SK-N-SH treated with all-trans-retinoic acid at 6 μM for 48 hours (cell line): ENCODE measurements at regions not wholly inside any gene's neighbourhood (a gene's known extent, or its start where the extent isn't known, plus 50 kb on each side); places are given as distances from the start of the nearest gene placed in this dataset.

Experiments
- ATAC-seq: fragments of 200-7000 bp; cut with Tn5 transposase; 3 replicates; pipeline ENCODE4 v1.9.1; 2020; ENCODE audit warnings: mild to moderate bottlenecking, moderate library complexity
- ARNTL ChIP-seq: fragments of 450-650 bp; formaldehyde crosslinking; IDR thresholded peaks from 2 replicates; pipeline ENCODE4 v1.5.0; 2020; ENCODE audit warnings: low read depth, mild to moderate bottlenecking, moderate library complexity, borderline replicate concordance
- BACH2 ChIP-seq: fragments of 250-450 bp; sonication (Bioruptor Pico); IDR thresholded peaks from 2 replicates; pipeline ENCODE4 v1.9.0; 2021; ENCODE audit warnings: mild to moderate bottlenecking, borderline replicate concordance
- CSDC2 ChIP-seq: fragments of 250-450 bp; sonication (Bioruptor Pico); IDR thresholded peaks from 2 replicates; pipeline ENCODE4 v1.5.0; 2020; ENCODE audit warnings: mild to moderate bottlenecking, moderate library complexity
- ESRRG ChIP-seq: fragments of 250-450 bp; sonication (Bioruptor Pico); IDR thresholded peaks from 2 replicates; pipeline ENCODE4 v1.6.1; 2021; ENCODE audit warnings: mild to moderate bottlenecking
- GLIS3 ChIP-seq: fragments of 250-450 bp; sonication (Bioruptor Pico); IDR thresholded peaks from 2 replicates; pipeline ENCODE4 v1.5.0; 2020; ENCODE audit warnings: mild to moderate bottlenecking, moderate library complexity
- ISL1 ChIP-seq: fragments of 250-450 bp; sonication (Bioruptor Pico); IDR thresholded peaks from 2 replicates; pipeline ENCODE4 v2.1.2; 2022; ENCODE audit warnings: mild to moderate bottlenecking, moderate library complexity
- OSR1 ChIP-seq: fragments of 250-450 bp; sonication (Bioruptor Pico); IDR thresholded peaks from 2 replicates; pipeline ENCODE4 v1.8.0; 2022; ENCODE audit warnings: moderate library complexity, mild to moderate bottlenecking, inconsistent platforms
- PPARA ChIP-seq: fragments of 250-450 bp; sonication (Bioruptor Pico); IDR thresholded peaks from 2 replicates; pipeline ENCODE4 v1.5.0; 2020; ENCODE audit warnings: mild to moderate bottlenecking, borderline replicate concordance
- RARB ChIP-seq: fragments of 250-450 bp; sonication (Bioruptor Pico); IDR thresholded peaks from 2 replicates; pipeline ENCODE4 v1.8.0; 2021; ENCODE audit warnings: mild to moderate bottlenecking, moderate library complexity
- SNAI2 ChIP-seq: fragments of 250-450 bp; sonication (Bioruptor Pico); IDR thresholded peaks from 2 replicates; pipeline ENCODE4 v1.5.0; 2020; ENCODE audit warnings: mild to moderate bottlenecking, moderate library complexity
- TCF4 ChIP-seq: fragments of 250-450 bp; sonication (Bioruptor Pico); IDR thresholded peaks from 2 replicates; pipeline ENCODE4 v1.8.0; 2021; ENCODE audit warnings: mild to moderate bottlenecking, moderate library complexity, borderline replicate concordance
- TOX ChIP-seq: fragments of 250-450 bp; sonication (Bioruptor Pico); IDR thresholded peaks from 2 replicates; pipeline ENCODE4 v1.8.0; 2021; ENCODE audit warnings: mild to moderate bottlenecking, moderate library complexity, borderline replicate concordance
- ZC3H10 ChIP-seq: fragments of 250-450 bp; sonication (Bioruptor Pico); IDR thresholded peaks from 2 replicates; pipeline ENCODE4 v1.5.1; 2021; ENCODE audit warnings: mild to moderate bottlenecking, moderate library complexity
- ZFP30 ChIP-seq: fragments of 450-650 bp; formaldehyde crosslinking; IDR thresholded peaks from 2 replicates; pipeline ENCODE4 v1.5.0; 2022; ENCODE audit warnings: mild to moderate bottlenecking, moderate library complexity
- ZNF565 ChIP-seq: fragments of 450-650 bp; formaldehyde crosslinking; conservative IDR thresholded peaks from 2 replicates; pipeline ENCODE4 v1.5.0; 2020; ENCODE audit warnings: low read depth, mild to moderate bottlenecking, moderate library complexity
- ZNF70 ChIP-seq: fragments of 450-650 bp; formaldehyde crosslinking; IDR thresholded peaks from 2 replicates; pipeline ENCODE4 v1.5.0; 2020; ENCODE audit warnings: mild to moderate bottlenecking, moderate library complexity
- ZNF8 ChIP-seq: fragments of 450-650 bp; formaldehyde crosslinking; IDR thresholded peaks from 2 replicates; pipeline ENCODE4 v1.5.0; 2020; ENCODE audit warnings: mild to moderate bottlenecking, moderate library complexity
- TF ChIP-seq, protein P1 (sequence below): fragments of 250-450 bp; sonication (Bioruptor Pico); IDR thresholded peaks from 2 replicates; pipeline ENCODE4 v1.5.0; 2020; ENCODE audit warnings: mild to moderate bottlenecking, moderate library complexity
- TF ChIP-seq, protein P2 (sequence below): fragments of 250-450 bp; sonication (Bioruptor Pico); IDR thresholded peaks from 2 replicates; pipeline ENCODE4 v1.5.1; 2021; ENCODE audit warnings: mild to moderate bottlenecking, moderate library complexity
- TF ChIP-seq, protein P3 (sequence below): fragments of 250-450 bp; sonication (Bioruptor Pico); IDR thresholded peaks from 2 replicates; pipeline ENCODE4 v1.5.1; 2020; ENCODE audit warnings: low read depth, mild to moderate bottlenecking, moderate library complexity
- TF ChIP-seq, protein P4 (sequence below): fragments of 250-450 bp; sonication (Bioruptor Pico); IDR thresholded peaks from 2 replicates; pipeline ENCODE4 v1.8.0; 2020; ENCODE audit warnings: mild to moderate bottlenecking, moderate library complexity, borderline replicate concordance
- TF ChIP-seq, protein P5 (sequence below): fragments of 250-450 bp; sonication (Bioruptor Pico); IDR thresholded peaks from 2 replicates; pipeline ENCODE4 v1.8.0; 2021; ENCODE audit warnings: low read depth, mild to moderate bottlenecking, moderate library complexity, borderline replicate concordance

DNA sequence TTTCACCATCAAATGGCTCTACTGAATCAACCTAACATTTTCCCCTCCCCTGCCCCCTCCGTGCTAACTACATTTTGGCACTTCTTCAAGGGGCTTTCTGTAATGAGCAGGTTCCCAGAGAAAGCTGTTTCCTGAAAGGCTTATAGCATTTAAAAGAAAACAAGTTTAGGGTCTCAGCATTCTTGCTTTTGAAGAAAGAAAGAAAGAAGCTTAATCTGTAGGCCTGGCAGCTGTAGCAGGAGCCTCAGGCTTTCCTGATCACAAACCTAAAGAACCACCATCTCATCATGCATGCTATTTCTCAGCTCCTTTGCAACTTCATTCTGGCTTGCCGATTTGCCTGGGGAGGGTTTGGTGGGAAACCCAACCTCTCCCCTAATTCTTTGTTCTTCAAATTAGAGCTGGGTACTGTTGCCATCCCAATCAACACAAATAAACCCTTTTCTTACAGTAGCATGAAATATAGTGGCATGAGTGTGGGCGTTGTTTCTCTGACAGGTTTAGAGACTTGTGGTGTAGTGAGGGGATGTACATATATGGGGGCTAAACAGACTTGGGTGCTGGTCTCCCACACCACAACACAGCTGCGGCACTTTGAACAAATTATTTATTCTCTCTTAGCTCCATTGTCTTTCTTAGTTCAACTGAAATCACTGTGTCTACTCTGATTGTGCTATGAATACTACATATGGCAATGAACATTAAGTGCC is 160.5 kb upstream of the TNC start:
- ATAC-seq = no peak
- TF ChIP-seq GLIS3 (no peak), ARNTL (no peak), ISL1 (no peak)
- TF ChIP-seq, protein P1, sequence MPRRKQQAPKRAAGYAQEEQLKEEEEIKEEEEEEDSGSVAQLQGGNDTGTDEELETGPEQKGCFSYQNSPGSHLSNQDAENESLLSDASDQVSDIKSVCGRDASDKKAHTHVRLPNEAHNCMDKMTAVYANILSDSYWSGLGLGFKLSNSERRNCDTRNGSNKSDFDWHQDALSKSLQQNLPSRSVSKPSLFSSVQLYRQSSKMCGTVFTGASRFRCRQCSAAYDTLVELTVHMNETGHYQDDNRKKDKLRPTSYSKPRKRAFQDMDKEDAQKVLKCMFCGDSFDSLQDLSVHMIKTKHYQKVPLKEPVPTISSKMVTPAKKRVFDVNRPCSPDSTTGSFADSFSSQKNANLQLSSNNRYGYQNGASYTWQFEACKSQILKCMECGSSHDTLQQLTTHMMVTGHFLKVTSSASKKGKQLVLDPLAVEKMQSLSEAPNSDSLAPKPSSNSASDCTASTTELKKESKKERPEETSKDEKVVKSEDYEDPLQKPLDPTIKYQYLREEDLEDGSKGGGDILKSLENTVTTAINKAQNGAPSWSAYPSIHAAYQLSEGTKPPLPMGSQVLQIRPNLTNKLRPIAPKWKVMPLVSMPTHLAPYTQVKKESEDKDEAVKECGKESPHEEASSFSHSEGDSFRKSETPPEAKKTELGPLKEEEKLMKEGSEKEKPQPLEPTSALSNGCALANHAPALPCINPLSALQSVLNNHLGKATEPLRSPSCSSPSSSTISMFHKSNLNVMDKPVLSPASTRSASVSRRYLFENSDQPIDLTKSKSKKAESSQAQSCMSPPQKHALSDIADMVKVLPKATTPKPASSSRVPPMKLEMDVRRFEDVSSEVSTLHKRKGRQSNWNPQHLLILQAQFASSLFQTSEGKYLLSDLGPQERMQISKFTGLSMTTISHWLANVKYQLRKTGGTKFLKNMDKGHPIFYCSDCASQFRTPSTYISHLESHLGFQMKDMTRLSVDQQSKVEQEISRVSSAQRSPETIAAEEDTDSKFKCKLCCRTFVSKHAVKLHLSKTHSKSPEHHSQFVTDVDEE = no peak

DNA sequence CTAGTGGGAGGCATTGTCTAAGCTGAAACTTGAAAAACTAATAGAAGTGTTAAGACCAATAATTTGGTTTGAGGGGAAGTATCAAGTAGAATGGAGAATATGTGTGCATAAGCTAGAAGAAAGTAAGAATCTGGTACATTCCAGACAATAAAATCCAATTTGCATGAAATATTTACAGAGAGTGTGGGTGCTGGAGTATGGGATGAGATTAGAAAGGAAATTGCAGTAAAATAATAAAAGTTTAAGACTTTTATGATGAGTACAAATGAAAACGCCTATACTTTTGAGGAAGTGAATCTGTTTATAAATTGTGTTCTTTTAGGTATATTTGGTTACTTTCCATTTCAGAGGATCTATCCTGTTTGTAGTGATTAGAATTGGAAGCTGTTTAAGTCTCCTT is 165.4 kb upstream of the TNC start:
- ATAC-seq = no peak
- TF ChIP-seq ZNF70 (CRISPR knock-in tag) (no peak), TCF4 (CRISPR knock-in tag) (no peak), ZNF565 (no peak), ESRRG (no peak), ZNF8 (no peak), TOX (CRISPR knock-in tag) (no peak)
- TF ChIP-seq, protein P2, sequence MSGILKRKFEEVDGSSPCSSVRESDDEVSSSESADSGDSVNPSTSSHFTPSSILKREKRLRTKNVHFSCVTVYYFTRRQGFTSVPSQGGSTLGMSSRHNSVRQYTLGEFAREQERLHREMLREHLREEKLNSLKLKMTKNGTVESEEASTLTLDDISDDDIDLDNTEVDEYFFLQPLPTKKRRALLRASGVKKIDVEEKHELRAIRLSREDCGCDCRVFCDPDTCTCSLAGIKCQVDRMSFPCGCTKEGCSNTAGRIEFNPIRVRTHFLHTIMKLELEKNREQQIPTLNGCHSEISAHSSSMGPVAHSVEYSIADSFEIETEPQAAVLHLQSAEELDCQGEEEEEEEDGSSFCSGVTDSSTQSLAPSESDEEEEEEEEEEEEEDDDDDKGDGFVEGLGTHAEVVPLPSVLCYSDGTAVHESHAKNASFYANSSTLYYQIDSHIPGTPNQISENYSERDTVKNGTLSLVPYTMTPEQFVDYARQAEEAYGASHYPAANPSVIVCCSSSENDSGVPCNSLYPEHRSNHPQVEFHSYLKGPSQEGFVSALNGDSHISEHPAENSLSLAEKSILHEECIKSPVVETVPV (CRISPR knock-in tag) = no peak
- TF ChIP-seq, protein P3, sequence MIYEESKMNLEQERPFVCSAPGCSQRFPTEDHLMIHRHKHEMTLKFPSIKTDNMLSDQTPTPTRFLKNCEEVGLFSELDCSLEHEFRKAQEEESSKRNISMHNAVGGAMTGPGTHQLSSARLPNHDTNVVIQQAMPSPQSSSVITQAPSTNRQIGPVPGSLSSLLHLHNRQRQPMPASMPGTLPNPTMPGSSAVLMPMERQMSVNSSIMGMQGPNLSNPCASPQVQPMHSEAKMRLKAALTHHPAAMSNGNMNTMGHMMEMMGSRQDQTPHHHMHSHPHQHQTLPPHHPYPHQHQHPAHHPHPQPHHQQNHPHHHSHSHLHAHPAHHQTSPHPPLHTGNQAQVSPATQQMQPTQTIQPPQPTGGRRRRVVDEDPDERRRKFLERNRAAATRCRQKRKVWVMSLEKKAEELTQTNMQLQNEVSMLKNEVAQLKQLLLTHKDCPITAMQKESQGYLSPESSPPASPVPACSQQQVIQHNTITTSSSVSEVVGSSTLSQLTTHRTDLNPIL (CRISPR knock-in tag) = no peak

DNA sequence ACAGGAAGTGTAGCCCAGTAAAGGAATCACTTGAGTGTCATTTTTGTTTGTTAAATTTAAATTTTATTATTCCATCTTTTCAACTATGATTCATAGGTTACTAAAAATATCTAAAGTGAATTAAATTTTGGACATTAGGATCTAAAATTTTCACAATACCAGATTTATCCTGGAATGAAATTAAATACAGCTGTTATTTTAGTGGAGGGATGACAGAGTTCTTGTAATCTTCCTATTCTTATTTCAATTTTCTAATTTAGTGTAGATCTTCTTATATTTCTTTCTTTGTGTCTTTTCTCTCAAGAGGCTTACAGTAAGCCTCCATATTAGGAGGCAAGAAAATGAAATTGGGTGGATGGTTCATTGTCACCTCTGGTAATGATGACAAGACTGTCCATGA is 167.9 kb upstream of the TNC start:
- TF ChIP-seq ZFP30 (CRISPR knock-in tag) (no peak), TOX (CRISPR knock-in tag) (no peak), ZNF8 (no peak), RARB (CRISPR knock-in tag) (no peak), GLIS3 (no peak), ESRRG (no peak), OSR1 (CRISPR knock-in tag) (no peak), ISL1 (no peak), BACH2 (no peak), TCF4 (CRISPR knock-in tag) (no peak), CSDC2 (CRISPR knock-in tag) (no peak), ARNTL (no peak), ZC3H10 (CRISPR knock-in tag) (no peak), SNAI2 (CRISPR knock-in tag) (no peak), ZNF70 (CRISPR knock-in tag) (no peak), PPARA (CRISPR knock-in tag) (no peak)
- TF ChIP-seq, protein P1 = no peak
- TF ChIP-seq, protein P4, sequence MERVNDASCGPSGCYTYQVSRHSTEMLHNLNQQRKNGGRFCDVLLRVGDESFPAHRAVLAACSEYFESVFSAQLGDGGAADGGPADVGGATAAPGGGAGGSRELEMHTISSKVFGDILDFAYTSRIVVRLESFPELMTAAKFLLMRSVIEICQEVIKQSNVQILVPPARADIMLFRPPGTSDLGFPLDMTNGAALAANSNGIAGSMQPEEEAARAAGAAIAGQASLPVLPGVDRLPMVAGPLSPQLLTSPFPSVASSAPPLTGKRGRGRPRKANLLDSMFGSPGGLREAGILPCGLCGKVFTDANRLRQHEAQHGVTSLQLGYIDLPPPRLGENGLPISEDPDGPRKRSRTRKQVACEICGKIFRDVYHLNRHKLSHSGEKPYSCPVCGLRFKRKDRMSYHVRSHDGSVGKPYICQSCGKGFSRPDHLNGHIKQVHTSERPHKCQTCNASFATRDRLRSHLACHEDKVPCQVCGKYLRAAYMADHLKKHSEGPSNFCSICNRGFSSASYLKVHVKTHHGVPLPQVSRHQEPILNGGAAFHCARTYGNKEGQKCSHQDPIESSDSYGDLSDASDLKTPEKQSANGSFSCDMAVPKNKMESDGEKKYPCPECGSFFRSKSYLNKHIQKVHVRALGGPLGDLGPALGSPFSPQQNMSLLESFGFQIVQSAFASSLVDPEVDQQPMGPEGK = no peak
- TF ChIP-seq, protein P3 (CRISPR knock-in tag) = no peak
- TF ChIP-seq, protein P5, sequence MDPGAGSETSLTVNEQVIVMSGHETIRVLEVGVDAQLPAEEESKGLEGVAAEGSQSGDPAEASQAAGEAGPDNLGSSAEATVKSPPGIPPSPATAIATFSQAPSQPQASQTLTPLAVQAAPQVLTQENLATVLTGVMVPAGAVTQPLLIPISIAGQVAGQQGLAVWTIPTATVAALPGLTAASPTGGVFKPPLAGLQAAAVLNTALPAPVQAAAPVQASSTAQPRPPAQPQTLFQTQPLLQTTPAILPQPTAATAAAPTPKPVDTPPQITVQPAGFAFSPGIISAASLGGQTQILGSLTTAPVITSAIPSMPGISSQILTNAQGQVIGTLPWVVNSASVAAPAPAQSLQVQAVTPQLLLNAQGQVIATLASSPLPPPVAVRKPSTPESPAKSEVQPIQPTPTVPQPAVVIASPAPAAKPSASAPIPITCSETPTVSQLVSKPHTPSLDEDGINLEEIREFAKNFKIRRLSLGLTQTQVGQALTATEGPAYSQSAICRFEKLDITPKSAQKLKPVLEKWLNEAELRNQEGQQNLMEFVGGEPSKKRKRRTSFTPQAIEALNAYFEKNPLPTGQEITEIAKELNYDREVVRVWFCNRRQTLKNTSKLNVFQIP (CRISPR knock-in tag) = no peak
- no peak for ATAC-seq
